ENCODE measurements at regions not wholly inside any gene's neighbourhood (a gene's known extent, or its start where the extent isn't known, plus 50 kb on each side); places are given as distances from the start of the nearest gene placed in this dataset.

GRCh38 chr2:129779783-129780182, 199.7 kb upstream of the RAB6C start:
- TF ChIP-seq, protein P1, sequence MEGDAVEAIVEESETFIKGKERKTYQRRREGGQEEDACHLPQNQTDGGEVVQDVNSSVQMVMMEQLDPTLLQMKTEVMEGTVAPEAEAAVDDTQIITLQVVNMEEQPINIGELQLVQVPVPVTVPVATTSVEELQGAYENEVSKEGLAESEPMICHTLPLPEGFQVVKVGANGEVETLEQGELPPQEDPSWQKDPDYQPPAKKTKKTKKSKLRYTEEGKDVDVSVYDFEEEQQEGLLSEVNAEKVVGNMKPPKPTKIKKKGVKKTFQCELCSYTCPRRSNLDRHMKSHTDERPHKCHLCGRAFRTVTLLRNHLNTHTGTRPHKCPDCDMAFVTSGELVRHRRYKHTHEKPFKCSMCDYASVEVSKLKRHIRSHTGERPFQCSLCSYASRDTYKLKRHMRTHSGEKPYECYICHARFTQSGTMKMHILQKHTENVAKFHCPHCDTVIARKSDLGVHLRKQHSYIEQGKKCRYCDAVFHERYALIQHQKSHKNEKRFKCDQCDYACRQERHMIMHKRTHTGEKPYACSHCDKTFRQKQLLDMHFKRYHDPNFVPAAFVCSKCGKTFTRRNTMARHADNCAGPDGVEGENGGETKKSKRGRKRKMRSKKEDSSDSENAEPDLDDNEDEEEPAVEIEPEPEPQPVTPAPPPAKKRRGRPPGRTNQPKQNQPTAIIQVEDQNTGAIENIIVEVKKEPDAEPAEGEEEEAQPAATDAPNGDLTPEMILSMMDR (IDR thresholded peaks at IDR 0.05), result no peak
- no peak for TF ChIP-seq POLR2A (IDR thresholded peaks at IDR 0.05)

All from right lobe of liver (tissue), 4 donors.